IMR-90 (cell line): ENCODE measurements at regions not wholly inside any gene's neighbourhood (a gene's known extent, or its start where the extent isn't known, plus 50 kb on each side); places are given as distances from the start of the nearest gene placed in this dataset.

Source experiments
- CEBPB ChIP-seq: IDR thresholded peaks from 2 replicates; pipeline ENCODE4 v1.6.1; 2012; ENCODE audit warnings: low read depth, low read length, improper control_type of control experiment
- MXI1 ChIP-seq: IDR thresholded peaks from 2 replicates; pipeline ENCODE4 v1.6.1; 2012; ENCODE audit warnings: low read depth, mild to moderate bottlenecking, low read length, moderate library complexity, borderline replicate concordance
- POLR2A ChIP-seq: IDR thresholded peaks from 2 replicates; pipeline ENCODE4 v1.6.1; 2012; ENCODE audit warnings: mild to moderate bottlenecking, low read depth, low read length
- RFX5 ChIP-seq: IDR thresholded peaks from 2 replicates; pipeline ENCODE4 v1.8.0; 2012; ENCODE audit warnings: low read depth, mild to moderate bottlenecking, low read length, moderate library complexity
- TF ChIP-seq, protein P1 (sequence below): conservative IDR thresholded peaks from 2 replicates; pipeline ENCODE4 v1.5.1; 2012; ENCODE audit warnings: mild to moderate bottlenecking, low read depth, low read length, improper control_type of control experiment

GRCh38 chr5:167889276-167889675 is 402.2 kb upstream of the WWC1 start:
- TF ChIP-seq CEBPB = no peak
- TF ChIP-seq, protein P1, sequence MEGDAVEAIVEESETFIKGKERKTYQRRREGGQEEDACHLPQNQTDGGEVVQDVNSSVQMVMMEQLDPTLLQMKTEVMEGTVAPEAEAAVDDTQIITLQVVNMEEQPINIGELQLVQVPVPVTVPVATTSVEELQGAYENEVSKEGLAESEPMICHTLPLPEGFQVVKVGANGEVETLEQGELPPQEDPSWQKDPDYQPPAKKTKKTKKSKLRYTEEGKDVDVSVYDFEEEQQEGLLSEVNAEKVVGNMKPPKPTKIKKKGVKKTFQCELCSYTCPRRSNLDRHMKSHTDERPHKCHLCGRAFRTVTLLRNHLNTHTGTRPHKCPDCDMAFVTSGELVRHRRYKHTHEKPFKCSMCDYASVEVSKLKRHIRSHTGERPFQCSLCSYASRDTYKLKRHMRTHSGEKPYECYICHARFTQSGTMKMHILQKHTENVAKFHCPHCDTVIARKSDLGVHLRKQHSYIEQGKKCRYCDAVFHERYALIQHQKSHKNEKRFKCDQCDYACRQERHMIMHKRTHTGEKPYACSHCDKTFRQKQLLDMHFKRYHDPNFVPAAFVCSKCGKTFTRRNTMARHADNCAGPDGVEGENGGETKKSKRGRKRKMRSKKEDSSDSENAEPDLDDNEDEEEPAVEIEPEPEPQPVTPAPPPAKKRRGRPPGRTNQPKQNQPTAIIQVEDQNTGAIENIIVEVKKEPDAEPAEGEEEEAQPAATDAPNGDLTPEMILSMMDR = no peak
- TF ChIP-seq POLR2A = no peak
- no peak for TF ChIP-seq MXI1
- TF ChIP-seq RFX5 = no peak
